ENCODE measurements at regions not wholly inside any gene's neighbourhood (a gene's known extent, or its start where the extent isn't known, plus 50 kb on each side); places are given as distances from the start of the nearest gene placed in this dataset.

DNA sequence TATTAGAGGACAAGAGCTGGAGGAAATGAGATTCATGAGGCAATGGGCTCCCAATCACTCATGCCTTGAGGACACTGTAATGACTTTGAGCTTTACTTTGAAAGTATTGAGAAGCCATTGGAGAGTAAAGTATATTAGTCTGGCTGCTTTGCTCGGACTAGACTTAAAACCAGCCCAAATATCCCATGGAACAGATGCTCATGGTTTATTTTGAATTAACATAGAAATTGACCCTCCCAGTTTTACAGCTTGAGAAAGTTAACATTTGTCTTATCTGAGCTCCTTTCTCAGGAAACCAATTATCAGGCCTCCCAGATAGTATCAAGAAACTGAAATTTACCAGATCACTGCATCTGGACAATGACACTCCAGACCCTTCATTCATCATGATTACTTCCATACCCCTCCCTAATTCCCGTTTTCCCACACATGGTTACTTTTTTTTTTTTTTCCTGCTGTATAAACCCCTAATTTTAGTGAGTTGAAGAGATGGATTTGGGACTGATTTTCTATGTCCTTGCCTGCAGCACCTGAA lies 270.8 kb upstream of the SMIM30 start:
- no peak for DNase-seq (ENCODE audit: low read depth)
- no peaks in the 10 kb centered on the region for H3K36me3 ChIP-seq (ENCODE audit: control insufficient read depth, insufficient read depth, low read length)
- no peak overlapping the region for H3K4me3 ChIP-seq (ENCODE audit: low read depth, low read length)
- TF ChIP-seq, protein P1, sequence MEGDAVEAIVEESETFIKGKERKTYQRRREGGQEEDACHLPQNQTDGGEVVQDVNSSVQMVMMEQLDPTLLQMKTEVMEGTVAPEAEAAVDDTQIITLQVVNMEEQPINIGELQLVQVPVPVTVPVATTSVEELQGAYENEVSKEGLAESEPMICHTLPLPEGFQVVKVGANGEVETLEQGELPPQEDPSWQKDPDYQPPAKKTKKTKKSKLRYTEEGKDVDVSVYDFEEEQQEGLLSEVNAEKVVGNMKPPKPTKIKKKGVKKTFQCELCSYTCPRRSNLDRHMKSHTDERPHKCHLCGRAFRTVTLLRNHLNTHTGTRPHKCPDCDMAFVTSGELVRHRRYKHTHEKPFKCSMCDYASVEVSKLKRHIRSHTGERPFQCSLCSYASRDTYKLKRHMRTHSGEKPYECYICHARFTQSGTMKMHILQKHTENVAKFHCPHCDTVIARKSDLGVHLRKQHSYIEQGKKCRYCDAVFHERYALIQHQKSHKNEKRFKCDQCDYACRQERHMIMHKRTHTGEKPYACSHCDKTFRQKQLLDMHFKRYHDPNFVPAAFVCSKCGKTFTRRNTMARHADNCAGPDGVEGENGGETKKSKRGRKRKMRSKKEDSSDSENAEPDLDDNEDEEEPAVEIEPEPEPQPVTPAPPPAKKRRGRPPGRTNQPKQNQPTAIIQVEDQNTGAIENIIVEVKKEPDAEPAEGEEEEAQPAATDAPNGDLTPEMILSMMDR (IDR thresholded peaks at IDR 0.05; ENCODE audit: insufficient read depth, low read length, poor library complexity, severe bottlenecking), result no peak
- H3K27me3 ChIP-seq (ENCODE audit: control insufficient read depth, insufficient read depth, low read length), result no peaks in the 10 kb centered on the region

GRCh38 chr7:113383638-113384037 lies 265.3 kb upstream of the SMIM30 start:
- DNase-seq (ENCODE audit: low read depth), result no peak
- H3K27me3 ChIP-seq (ENCODE audit: control insufficient read depth, insufficient read depth, low read length), result no peaks in the 10 kb centered on the region
- H3K36me3 ChIP-seq (ENCODE audit: control insufficient read depth, insufficient read depth, low read length), result no peaks in the 10 kb centered on the region
- no peak overlapping the region for H3K4me3 ChIP-seq (ENCODE audit: low read depth, low read length)
- TF ChIP-seq, protein P1 (IDR thresholded peaks at IDR 0.05; ENCODE audit: insufficient read depth, low read length, poor library complexity, severe bottlenecking), result no peak

DNA sequence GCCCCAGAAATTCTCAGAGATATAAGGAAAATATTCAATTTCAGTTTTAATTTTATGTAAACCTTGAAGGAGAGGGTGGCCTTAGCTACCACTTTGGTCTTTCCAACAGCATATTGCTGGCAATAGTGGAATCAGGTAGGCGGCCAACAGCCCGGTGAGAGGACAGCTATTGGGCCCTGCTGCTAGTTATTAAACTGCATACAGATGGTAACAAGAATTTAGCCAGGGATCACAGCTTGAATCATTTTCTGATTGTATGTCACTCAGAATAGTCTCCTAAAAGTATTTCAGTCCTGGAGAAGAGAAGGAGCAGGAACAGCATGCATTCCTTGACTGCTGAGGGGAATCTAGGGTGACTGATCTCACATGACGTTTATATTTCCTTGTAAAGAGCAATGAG lies 261.4 kb upstream of the SMIM30 start:
- TF ChIP-seq, protein P1 (IDR thresholded peaks at IDR 0.05; ENCODE audit: insufficient read depth, low read length, poor library complexity, severe bottlenecking), result no peak
- H3K4me3 ChIP-seq (ENCODE audit: low read depth, low read length), result no peak overlapping the region
- DNase-seq (ENCODE audit: low read depth), result no peak
- no peaks in the 10 kb centered on the region for H3K27me3 ChIP-seq (ENCODE audit: control insufficient read depth, insufficient read depth, low read length)
- no peaks in the 10 kb centered on the region for H3K36me3 ChIP-seq (ENCODE audit: control insufficient read depth, insufficient read depth, low read length)

GRCh38 chr7:113374955-113375354 lies 256.6 kb upstream of the SMIM30 start:
- Histone ChIP-seq H3K4me3 (ENCODE audit: low read depth, low read length) (no peak overlapping the region), H3K27me3 (ENCODE audit: control insufficient read depth, insufficient read depth, low read length) (no peaks in the 10 kb centered on the region), H3K36me3 (ENCODE audit: control insufficient read depth, insufficient read depth, low read length) (no peaks in the 10 kb centered on the region)
- no peak for DNase-seq (ENCODE audit: low read depth)
- TF ChIP-seq, protein P1 (IDR thresholded peaks at IDR 0.05; ENCODE audit: insufficient read depth, low read length, poor library complexity, severe bottlenecking), result no peak

- Histone ChIP-seq H3K36me3 (ENCODE audit: control insufficient read depth, insufficient read depth, low read length) (no peaks in the 10 kb centered on the region), H3K4me3 (ENCODE audit: low read depth, low read length) (no peak overlapping the region), H3K27me3 (ENCODE audit: control insufficient read depth, insufficient read depth, low read length) (no peaks in the 10 kb centered on the region)
- DNase-seq (ENCODE audit: low read depth), result no peak
- TF ChIP-seq, protein P1 (IDR thresholded peaks at IDR 0.05; ENCODE audit: insufficient read depth, low read length, poor library complexity, severe bottlenecking), result no peak
Observed at GRCh38 chr7:113373863-113374262, 255.5 kb upstream of the SMIM30 start.

DNA sequence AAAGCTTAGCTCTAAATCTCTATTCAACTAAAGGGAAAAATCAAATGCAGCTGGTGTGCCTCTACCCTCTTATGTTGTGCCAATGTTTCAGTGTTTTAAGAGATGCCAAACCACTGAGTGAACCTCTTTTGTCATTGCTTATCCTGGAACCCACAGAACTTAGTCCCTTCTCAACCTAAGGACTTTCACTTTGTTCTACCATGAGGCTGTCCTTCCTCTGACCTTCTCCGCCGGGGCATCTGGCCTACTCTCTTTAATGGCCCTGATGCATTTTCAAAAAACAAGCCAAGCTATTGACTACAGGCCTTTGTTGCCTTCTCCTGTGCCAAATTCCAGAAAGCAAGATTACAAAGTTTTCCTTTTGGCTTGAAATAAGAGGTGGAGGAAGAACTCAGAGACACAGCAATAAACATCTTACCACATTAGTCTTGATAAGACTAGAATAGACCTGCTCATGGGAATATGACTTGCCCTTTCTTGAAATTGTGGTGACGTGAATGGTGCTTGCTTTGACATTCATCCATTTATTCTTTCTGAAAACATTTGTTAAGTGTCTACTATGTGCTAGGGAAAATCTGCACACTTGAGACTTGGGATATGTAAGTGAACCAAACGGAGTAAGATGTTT lies 253.2 kb upstream of the SMIM30 start:
- Histone ChIP-seq H3K36me3 (ENCODE audit: control insufficient read depth, insufficient read depth, low read length) (no peaks in the 10 kb centered on the region), H3K27me3 (ENCODE audit: control insufficient read depth, insufficient read depth, low read length) (no peaks in the 10 kb centered on the region), H3K4me3 (ENCODE audit: low read depth, low read length) (no peak overlapping the region)
- no peak for DNase-seq (ENCODE audit: low read depth)
- TF ChIP-seq, protein P1 (IDR thresholded peaks at IDR 0.05; ENCODE audit: insufficient read depth, low read length, poor library complexity, severe bottlenecking), result no peak
